ENCODE measurements at regions not wholly inside any gene's neighbourhood (a gene's known extent, or its start where the extent isn't known, plus 50 kb on each side); places are given as distances from the start of the nearest gene placed in this dataset.

GRCh38 chr2:35827086-35827485 is 528.5 kb upstream of the CRIM1 start:
- no peaks in the 10 kb centered on the region for H3K27me3 Mint-ChIP-seq (ENCODE audit: low read depth, unreplicated experiment)
- Histone ChIP-seq H3K9ac (ENCODE audit: low read length) (no peak overlapping the region), H3K4me1 (ENCODE audit: insufficient read depth, low read length) (no peaks in the 10 kb centered on the region), H2AFZ (ENCODE audit: low read depth, low read length) (no peak overlapping the region), H3K36me3 (ENCODE audit: insufficient read depth, low read length) (no peaks in the 10 kb centered on the region), H3K27ac (ENCODE audit: low read depth, low read length) (no peak overlapping the region), H3K4me2 (ENCODE audit: low read length) (no peak overlapping the region), H3K4me3 (ENCODE audit: insufficient read depth, low read depth, low read length) (no peak overlapping the region), H3K9me3 (ENCODE audit: insufficient read depth, low read depth, low read length) (no peaks in the 10 kb centered on the region), H3K79me2 (ENCODE audit: insufficient read depth, low read length) (no peaks in the 10 kb centered on the region), H3K27me3 (ENCODE audit: insufficient read depth, low read length) (no peaks in the 10 kb centered on the region), H4K20me1 (ENCODE audit: insufficient read depth, low read length) (no peaks in the 10 kb centered on the region)
- DNase-seq (ENCODE audit: low read depth) = no peak
- no peak overlapping the region for H3K27ac Mint-ChIP-seq (ENCODE audit: unreplicated experiment)
- H3K4me1 Mint-ChIP-seq (ENCODE audit: low read depth, unreplicated experiment) = peaks cover 2% of the 10 kb centered on the region
- no peak for FAIRE-seq
- H3K36me3 Mint-ChIP-seq (ENCODE audit: low read depth, unreplicated experiment) = no peaks in the 10 kb centered on the region
- TF ChIP-seq EZH2 (IDR thresholded peaks at IDR 0.05; ENCODE audit: insufficient read depth, low read length) = no peak
- TF ChIP-seq, protein P1, sequence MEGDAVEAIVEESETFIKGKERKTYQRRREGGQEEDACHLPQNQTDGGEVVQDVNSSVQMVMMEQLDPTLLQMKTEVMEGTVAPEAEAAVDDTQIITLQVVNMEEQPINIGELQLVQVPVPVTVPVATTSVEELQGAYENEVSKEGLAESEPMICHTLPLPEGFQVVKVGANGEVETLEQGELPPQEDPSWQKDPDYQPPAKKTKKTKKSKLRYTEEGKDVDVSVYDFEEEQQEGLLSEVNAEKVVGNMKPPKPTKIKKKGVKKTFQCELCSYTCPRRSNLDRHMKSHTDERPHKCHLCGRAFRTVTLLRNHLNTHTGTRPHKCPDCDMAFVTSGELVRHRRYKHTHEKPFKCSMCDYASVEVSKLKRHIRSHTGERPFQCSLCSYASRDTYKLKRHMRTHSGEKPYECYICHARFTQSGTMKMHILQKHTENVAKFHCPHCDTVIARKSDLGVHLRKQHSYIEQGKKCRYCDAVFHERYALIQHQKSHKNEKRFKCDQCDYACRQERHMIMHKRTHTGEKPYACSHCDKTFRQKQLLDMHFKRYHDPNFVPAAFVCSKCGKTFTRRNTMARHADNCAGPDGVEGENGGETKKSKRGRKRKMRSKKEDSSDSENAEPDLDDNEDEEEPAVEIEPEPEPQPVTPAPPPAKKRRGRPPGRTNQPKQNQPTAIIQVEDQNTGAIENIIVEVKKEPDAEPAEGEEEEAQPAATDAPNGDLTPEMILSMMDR (IDR thresholded peaks at IDR 0.05; ENCODE audit: insufficient read depth, low read depth, low read length) = no peak
- no peaks in the 10 kb centered on the region for H3K9me3 Mint-ChIP-seq (ENCODE audit: unreplicated experiment)
- H3K4me3 Mint-ChIP-seq (ENCODE audit: unreplicated experiment) = no peak overlapping the region

DNA sequence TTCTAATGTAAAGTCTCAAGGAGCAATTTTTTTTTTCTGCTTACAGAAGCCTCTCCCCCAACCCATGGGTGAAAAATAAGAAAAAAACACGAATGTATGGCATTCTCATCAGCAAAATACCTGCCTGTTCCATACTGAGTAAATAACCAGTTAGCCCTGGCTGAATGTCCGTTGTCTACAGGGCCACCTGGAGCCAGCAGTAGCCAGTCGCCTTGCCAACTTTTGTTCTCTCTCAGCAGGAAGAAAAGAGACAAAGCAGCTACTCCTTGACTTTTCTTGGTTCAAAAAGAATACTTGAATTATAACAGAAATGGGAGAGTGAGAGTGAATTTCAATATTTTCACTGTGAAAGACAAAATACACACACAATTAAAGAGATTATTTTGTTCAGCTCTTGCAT is 532.9 kb upstream of the CRIM1 start:
- no peak overlapping the region for H3K27ac ChIP-seq (ENCODE audit: low read depth, low read length)
- Mint-ChIP-seq H3K9me3 (ENCODE audit: unreplicated experiment) (peaks cover 3% of the 10 kb centered on the region), H3K4me1 (ENCODE audit: low read depth, unreplicated experiment) (no peaks in the 10 kb centered on the region), H3K27me3 (ENCODE audit: low read depth, unreplicated experiment) (peaks cover 2% of the 10 kb centered on the region), H3K4me3 (ENCODE audit: unreplicated experiment) (no peak overlapping the region), H3K36me3 (ENCODE audit: low read depth, unreplicated experiment) (no peaks in the 10 kb centered on the region), H3K27ac (ENCODE audit: unreplicated experiment) (no peak overlapping the region)
- no peaks in the 10 kb centered on the region for H3K27me3 ChIP-seq (ENCODE audit: insufficient read depth, low read length)
- H3K9me3 ChIP-seq (ENCODE audit: insufficient read depth, low read depth, low read length) = no peaks in the 10 kb centered on the region
- FAIRE-seq (no peak), DNase-seq (ENCODE audit: low read depth) (no peak)
- no peaks in the 10 kb centered on the region for H3K79me2 ChIP-seq (ENCODE audit: insufficient read depth, low read length)
- H3K4me3 ChIP-seq (ENCODE audit: insufficient read depth, low read depth, low read length) = no peak overlapping the region
- no peak overlapping the region for H3K4me2 ChIP-seq (ENCODE audit: low read length)
- TF ChIP-seq, protein P1 (IDR thresholded peaks at IDR 0.05; ENCODE audit: insufficient read depth, low read depth, low read length) = no peak
- TF ChIP-seq EZH2 (IDR thresholded peaks at IDR 0.05; ENCODE audit: insufficient read depth, low read length) = no peak
- H3K36me3 ChIP-seq (ENCODE audit: insufficient read depth, low read length) = no peaks in the 10 kb centered on the region
- H2AFZ ChIP-seq (ENCODE audit: low read depth, low read length) = no peak overlapping the region
- no peak overlapping the region for H3K9ac ChIP-seq (ENCODE audit: low read length)
- no peaks in the 10 kb centered on the region for H4K20me1 ChIP-seq (ENCODE audit: insufficient read depth, low read length)
- no peaks in the 10 kb centered on the region for H3K4me1 ChIP-seq (ENCODE audit: insufficient read depth, low read length)

DNA sequence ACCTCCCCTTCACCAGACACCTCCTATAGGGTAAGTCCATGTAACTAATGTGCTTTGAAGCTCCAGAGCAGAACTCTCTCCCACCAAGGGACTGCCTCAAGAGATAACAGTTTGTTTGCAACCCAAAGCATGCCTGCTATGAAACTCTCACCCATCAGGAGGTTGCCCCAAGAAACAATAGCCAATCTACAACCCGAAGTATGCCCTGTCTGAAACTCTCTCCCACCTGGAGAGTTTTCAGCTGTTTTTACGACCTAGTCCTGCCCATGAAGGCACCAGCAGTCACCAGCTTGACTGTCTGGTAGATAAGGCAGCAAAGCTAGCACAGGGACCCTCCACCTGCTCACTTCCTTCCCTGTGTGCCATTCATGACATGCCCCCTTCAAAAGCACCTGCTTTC is 533.9 kb upstream of the CRIM1 start:
- FAIRE-seq = no peak
- H3K27me3 ChIP-seq (ENCODE audit: insufficient read depth, low read length) = no peaks in the 10 kb centered on the region
- Mint-ChIP-seq H3K4me3 (ENCODE audit: unreplicated experiment) (no peak overlapping the region), H3K9me3 (ENCODE audit: unreplicated experiment) (peaks cover 3% of the 10 kb centered on the region), H3K36me3 (ENCODE audit: low read depth, unreplicated experiment) (no peaks in the 10 kb centered on the region), H3K27me3 (ENCODE audit: low read depth, unreplicated experiment) (peaks cover 2% of the 10 kb centered on the region), H3K4me1 (ENCODE audit: low read depth, unreplicated experiment) (no peaks in the 10 kb centered on the region), H3K27ac (ENCODE audit: unreplicated experiment) (no peak overlapping the region)
- no peak overlapping the region for H3K4me3 ChIP-seq (ENCODE audit: insufficient read depth, low read depth, low read length)
- no peak overlapping the region for H3K4me2 ChIP-seq (ENCODE audit: low read length)
- H4K20me1 ChIP-seq (ENCODE audit: insufficient read depth, low read length) = no peaks in the 10 kb centered on the region
- no peaks in the 10 kb centered on the region for H3K9me3 ChIP-seq (ENCODE audit: insufficient read depth, low read depth, low read length)
- TF ChIP-seq, protein P1 (IDR thresholded peaks at IDR 0.05; ENCODE audit: insufficient read depth, low read depth, low read length) = no peak
- TF ChIP-seq EZH2 (IDR thresholded peaks at IDR 0.05; ENCODE audit: insufficient read depth, low read length) = no peak
- H3K79me2 ChIP-seq (ENCODE audit: insufficient read depth, low read length) = no peaks in the 10 kb centered on the region
- H3K4me1 ChIP-seq (ENCODE audit: insufficient read depth, low read length) = no peaks in the 10 kb centered on the region
- no peaks in the 10 kb centered on the region for H3K36me3 ChIP-seq (ENCODE audit: insufficient read depth, low read length)
- no peak overlapping the region for H3K27ac ChIP-seq (ENCODE audit: low read depth, low read length)
- no peak overlapping the region for H2AFZ ChIP-seq (ENCODE audit: low read depth, low read length)
- DNase-seq (ENCODE audit: low read depth) = no peak
- no peak overlapping the region for H3K9ac ChIP-seq (ENCODE audit: low read length)
